NT2/D1 (cell line): ENCODE measurements at regions not wholly inside any gene's neighbourhood (a gene's known extent, or its start where the extent isn't known, plus 50 kb on each side); places are given as distances from the start of the nearest gene placed in this dataset.

Experiments used
- YY1 ChIP-seq: IDR thresholded peaks from 2 replicates; pipeline ENCODE4 v1.6.1; 2011; ENCODE audit not compliant: insufficient read length, insufficient read depth
- ZNF274 ChIP-seq: IDR thresholded peaks from 2 replicates; pipeline ENCODE4 v1.6.1; 2011; ENCODE audit warnings: mild to moderate bottlenecking, low read depth, low read length

- TF ChIP-seq ZNF274 (no peak), YY1 (no peak)
These were observed 51.3 kb upstream of the CDON start for GRCh38 chr11:126113963-126114362.
